ENCODE measurements at regions not wholly inside any gene's neighbourhood (a gene's known extent, or its start where the extent isn't known, plus 50 kb on each side); places are given as distances from the start of the nearest gene placed in this dataset.

GRCh38 chr9:131809941-131810344 is 70.1 kb upstream of the RAPGEF1 start:
- no peak for TF ChIP-seq ZNF367 (CRISPR knock-in tag; IDR thresholded peaks at IDR 0.05; ENCODE audit: borderline replicate concordance)
- no peak for TF ChIP-seq U2AF1 (optimal IDR thresholded peaks at IDR 0.05; ENCODE audit: low read depth, low read length)
- TF ChIP-seq CTCF (CRISPR knock-in tag; IDR thresholded peaks at IDR 0.05) = no peak
- no peak for TF ChIP-seq RFXAP (CRISPR knock-in tag; IDR thresholded peaks at IDR 0.05; ENCODE audit: borderline replicate concordance)
- TF ChIP-seq GATAD1 (CRISPR knock-in tag; IDR thresholded peaks at IDR 0.05) = no peak
- TF ChIP-seq SMYD3 (CRISPR knock-in tag; IDR thresholded peaks at IDR 0.05) = no peak
- no peak for TF ChIP-seq ETV6 (CRISPR knock-in tag; conservative IDR thresholded peaks at IDR 0.05)
- TF ChIP-seq HHEX (CRISPR knock-in tag; IDR thresholded peaks at IDR 0.05) = no peak
- TF ChIP-seq GABPB1 (CRISPR knock-in tag; IDR thresholded peaks at IDR 0.05) = no peak
- no peak for TF ChIP-seq MAFG (CRISPR knock-in tag; IDR thresholded peaks at IDR 0.05)
